ENCODE measurements at regions not wholly inside any gene's neighbourhood (a gene's known extent, or its start where the extent isn't known, plus 50 kb on each side); places are given as distances from the start of the nearest gene placed in this dataset.

DNA sequence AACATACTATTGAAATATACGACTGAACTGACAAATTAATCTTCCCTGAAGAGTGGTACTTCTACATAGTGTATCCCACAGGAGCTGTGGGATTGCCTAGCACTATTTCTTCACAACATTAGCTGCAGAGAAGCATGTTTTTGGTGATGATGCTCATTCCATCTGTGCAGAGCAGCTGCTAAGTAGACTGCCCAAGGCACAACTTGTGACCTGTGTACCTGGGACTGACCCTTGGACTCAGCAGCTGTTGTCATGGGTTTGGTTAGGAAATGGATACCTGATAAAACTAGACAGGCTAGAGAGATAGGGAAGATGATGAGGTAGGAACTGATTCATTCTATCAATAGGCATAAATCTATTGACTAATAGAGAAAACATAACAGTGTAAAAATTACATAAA lies 1204.0 kb downstream of the DSC3 start:
- Mint-ChIP-seq H3K9me3 (no peaks in the 10 kb centered on the region), H3K4me1 (ENCODE audit: unreplicated experiment) (no peaks in the 10 kb centered on the region), H3K27ac (no peak overlapping the region), H3K36me3 (no peaks in the 10 kb centered on the region), H3K27me3 (no peaks in the 10 kb centered on the region), H3K4me3 (no peak overlapping the region)
- TF ChIP-seq, protein P1, sequence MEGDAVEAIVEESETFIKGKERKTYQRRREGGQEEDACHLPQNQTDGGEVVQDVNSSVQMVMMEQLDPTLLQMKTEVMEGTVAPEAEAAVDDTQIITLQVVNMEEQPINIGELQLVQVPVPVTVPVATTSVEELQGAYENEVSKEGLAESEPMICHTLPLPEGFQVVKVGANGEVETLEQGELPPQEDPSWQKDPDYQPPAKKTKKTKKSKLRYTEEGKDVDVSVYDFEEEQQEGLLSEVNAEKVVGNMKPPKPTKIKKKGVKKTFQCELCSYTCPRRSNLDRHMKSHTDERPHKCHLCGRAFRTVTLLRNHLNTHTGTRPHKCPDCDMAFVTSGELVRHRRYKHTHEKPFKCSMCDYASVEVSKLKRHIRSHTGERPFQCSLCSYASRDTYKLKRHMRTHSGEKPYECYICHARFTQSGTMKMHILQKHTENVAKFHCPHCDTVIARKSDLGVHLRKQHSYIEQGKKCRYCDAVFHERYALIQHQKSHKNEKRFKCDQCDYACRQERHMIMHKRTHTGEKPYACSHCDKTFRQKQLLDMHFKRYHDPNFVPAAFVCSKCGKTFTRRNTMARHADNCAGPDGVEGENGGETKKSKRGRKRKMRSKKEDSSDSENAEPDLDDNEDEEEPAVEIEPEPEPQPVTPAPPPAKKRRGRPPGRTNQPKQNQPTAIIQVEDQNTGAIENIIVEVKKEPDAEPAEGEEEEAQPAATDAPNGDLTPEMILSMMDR (conservative IDR thresholded peaks at IDR 0.05): no peak
- DNase-seq (ENCODE audit: extremely low spot score, unreplicated experiment): no peak

DNA sequence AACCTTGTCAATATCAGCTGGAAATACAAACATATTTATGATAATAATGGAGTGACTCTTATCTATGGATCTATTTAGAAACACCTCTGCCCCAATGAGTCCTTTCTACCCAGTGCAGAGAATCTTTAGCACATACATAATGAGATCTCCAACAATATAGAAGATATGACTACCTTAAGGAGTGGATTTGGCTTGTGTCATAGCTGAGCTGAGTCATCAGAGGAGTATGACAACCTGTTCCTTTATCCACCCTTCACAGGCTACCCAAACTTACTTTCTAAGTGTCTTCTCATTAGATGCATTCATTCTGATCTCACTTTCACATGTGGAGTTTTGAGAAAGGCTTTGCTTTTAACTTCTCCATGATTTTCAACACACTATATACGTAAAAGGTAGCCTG lies 1218.9 kb downstream of the DSC3 start:
- Mint-ChIP-seq H3K4me1 (ENCODE audit: unreplicated experiment) (no peaks in the 10 kb centered on the region), H3K27me3 (no peaks in the 10 kb centered on the region), H3K27ac (no peak overlapping the region), H3K36me3 (no peaks in the 10 kb centered on the region), H3K9me3 (no peaks in the 10 kb centered on the region), H3K4me3 (no peak overlapping the region)
- TF ChIP-seq, protein P1 (conservative IDR thresholded peaks at IDR 0.05): no peak
- no peak for DNase-seq (ENCODE audit: extremely low spot score, unreplicated experiment)

DNA sequence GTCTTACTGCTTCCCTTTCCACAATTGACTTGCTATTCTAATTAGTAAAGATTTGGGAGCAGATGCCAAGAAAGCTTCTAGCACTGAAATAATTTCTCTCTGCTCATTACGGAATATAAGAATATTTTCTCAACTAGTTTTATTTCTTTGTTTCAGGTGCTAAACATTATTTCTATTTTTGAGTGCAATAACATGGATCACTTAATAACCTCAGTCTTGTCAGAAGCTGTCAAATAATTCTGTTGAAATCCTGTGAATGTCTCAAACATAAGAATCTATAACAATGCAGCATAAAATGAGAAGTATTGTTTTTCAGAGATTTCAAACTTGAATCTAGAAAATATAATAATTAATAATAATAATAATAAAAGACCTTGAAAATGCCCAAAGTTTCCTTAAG lies 1221.0 kb downstream of the DSC3 start:
- TF ChIP-seq, protein P1 (conservative IDR thresholded peaks at IDR 0.05): no peak
- H3K36me3 Mint-ChIP-seq: no peaks in the 10 kb centered on the region
- DNase-seq (ENCODE audit: extremely low spot score, unreplicated experiment): no peak
- no peaks in the 10 kb centered on the region for H3K4me1 Mint-ChIP-seq (ENCODE audit: unreplicated experiment)
- H3K27me3 Mint-ChIP-seq: no peaks in the 10 kb centered on the region
- H3K27ac Mint-ChIP-seq: no peak overlapping the region
- H3K9me3 Mint-ChIP-seq: no peaks in the 10 kb centered on the region
- H3K4me3 Mint-ChIP-seq: no peak overlapping the region

DNA sequence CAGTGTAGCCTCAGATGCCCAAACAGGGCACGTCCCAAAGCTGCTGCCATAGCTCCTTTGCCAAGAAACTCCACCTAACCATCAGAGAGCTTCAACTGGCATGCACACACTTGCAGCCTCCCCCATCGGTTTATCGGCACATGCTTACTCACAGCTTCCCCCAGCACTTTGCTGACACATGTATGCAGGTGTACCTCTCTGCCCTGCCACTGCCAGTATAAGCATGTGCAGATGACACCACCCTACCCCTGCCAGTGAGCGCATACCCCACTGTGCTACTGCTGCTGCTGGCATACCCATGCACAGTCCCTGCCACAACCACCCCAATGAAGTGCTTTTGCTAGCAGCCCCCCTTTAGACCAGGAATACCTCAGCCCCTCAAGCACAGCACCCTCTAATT lies 1231.0 kb downstream of the DSC3 start:
- Mint-ChIP-seq H3K4me1 (ENCODE audit: unreplicated experiment) (no peaks in the 10 kb centered on the region), H3K27me3 (no peaks in the 10 kb centered on the region), H3K36me3 (no peaks in the 10 kb centered on the region), H3K4me3 (no peak overlapping the region), H3K9me3 (no peaks in the 10 kb centered on the region), H3K27ac (no peak overlapping the region)
- DNase-seq (ENCODE audit: extremely low spot score, unreplicated experiment): no peak
- TF ChIP-seq, protein P1 (conservative IDR thresholded peaks at IDR 0.05): no peak

DNA sequence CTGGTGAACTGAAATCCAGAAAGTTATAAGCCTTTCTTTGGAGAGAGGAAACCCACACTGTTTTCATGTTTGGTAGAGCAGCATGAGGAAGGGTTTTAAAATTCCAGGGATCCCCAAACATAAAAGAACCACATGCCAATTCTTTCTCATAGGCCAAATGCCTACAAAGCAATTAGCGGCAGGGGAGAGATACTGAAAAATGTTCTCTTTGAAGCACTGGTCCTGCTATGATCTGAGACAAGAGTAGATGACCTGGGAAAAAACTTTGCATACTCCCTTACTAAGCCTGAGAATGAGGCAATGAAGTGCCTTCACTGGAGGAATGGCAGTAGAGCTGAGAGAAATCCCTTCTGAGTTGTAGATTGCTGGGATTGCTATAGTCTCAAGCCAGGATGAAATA lies 1261.7 kb downstream of the DSC3 start:
- no peaks in the 10 kb centered on the region for H3K27me3 Mint-ChIP-seq
- DNase-seq (ENCODE audit: extremely low spot score, unreplicated experiment): no peak
- TF ChIP-seq, protein P1 (conservative IDR thresholded peaks at IDR 0.05): no peak
- no peaks in the 10 kb centered on the region for H3K9me3 Mint-ChIP-seq
- no peaks in the 10 kb centered on the region for H3K4me1 Mint-ChIP-seq (ENCODE audit: unreplicated experiment)
- no peaks in the 10 kb centered on the region for H3K36me3 Mint-ChIP-seq
- H3K27ac Mint-ChIP-seq: no peak overlapping the region
- no peak overlapping the region for H3K4me3 Mint-ChIP-seq

DNA sequence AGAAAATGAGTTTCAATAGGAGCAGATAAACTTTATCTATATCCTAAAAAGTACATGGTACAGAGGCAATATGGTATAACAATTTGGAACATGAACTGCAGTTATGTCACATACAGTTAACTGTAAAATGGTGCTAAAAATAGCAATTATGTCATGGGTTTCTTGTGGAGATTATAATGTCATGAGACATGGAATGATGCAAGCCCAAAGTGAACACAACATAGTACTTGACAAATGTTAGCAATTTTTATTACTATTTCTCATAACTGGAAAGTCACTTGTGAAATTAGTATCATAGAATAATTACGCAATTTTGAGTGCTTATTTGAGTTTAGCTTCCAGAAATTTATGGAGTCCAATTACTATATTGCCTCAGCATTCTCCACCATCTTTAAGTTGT lies 1263.4 kb downstream of the DSC3 start:
- H3K27ac Mint-ChIP-seq: no peak overlapping the region
- TF ChIP-seq, protein P1 (conservative IDR thresholded peaks at IDR 0.05): no peak
- no peaks in the 10 kb centered on the region for H3K27me3 Mint-ChIP-seq
- no peaks in the 10 kb centered on the region for H3K36me3 Mint-ChIP-seq
- no peaks in the 10 kb centered on the region for H3K9me3 Mint-ChIP-seq
- no peak for DNase-seq (ENCODE audit: extremely low spot score, unreplicated experiment)
- no peaks in the 10 kb centered on the region for H3K4me1 Mint-ChIP-seq (ENCODE audit: unreplicated experiment)
- no peak overlapping the region for H3K4me3 Mint-ChIP-seq
